Stimulated activated CD4-positive, alpha-beta T cell treated with anti-CD3 and anti-CD28 coated beads, Interleukin-4, amount 100 ng/mL, for 24 hours (primary cell): ENCODE measurements at regions not wholly inside any gene's neighbourhood (a gene's known extent, or its start where the extent isn't known, plus 50 kb on each side); places are given as distances from the start of the nearest gene placed in this dataset.
"Not testable (repeated sequence)": the region's sequence is repeated elsewhere in the genome, so short reads cannot be mapped to it uniquely, and the experiment has no call there.

Source experiments
- DNase-seq: peaks from one replicate; pipeline ENCODE4 v3.0.0-alpha.2; 2020

- DNase-seq: not testable (repeated sequence)
Observed at GRCh38 chr12:9407425-9407748, 199.2 kb upstream of the PZP start.

- no peak for DNase-seq
Observed at GRCh38 chr12:9406564-9407424, 198.6 kb upstream of the PZP start.

- DNase-seq: no peak
Observed at GRCh38 chr12:9405886-9406563, 197.8 kb upstream of the PZP start.

GRCh38 chr12:9404469-9405260, 196.5 kb upstream of the PZP start:
- DNase-seq: no peak

- no peak for DNase-seq
Observed at GRCh38 chr12:9404031-9404430, 195.8 kb upstream of the PZP start.

GRCh38 chr12:9402432-9403040, 194.3 kb upstream of the PZP start:
- DNase-seq: not testable (repeated sequence)

GRCh38 chr12:9396367-9396766, 188.2 kb upstream of the PZP start:
- not testable (repeated sequence) for DNase-seq

- not testable (repeated sequence) for DNase-seq
Observed at GRCh38 chr12:9395220-9395619, 187.0 kb upstream of the PZP start.

GRCh38 chr12:9392842-9393241, 184.6 kb upstream of the PZP start:
- DNase-seq: no peak

GRCh38 chr12:9391815-9392214, 183.6 kb upstream of the PZP start:
- no peak for DNase-seq

- no peak for DNase-seq
Observed at GRCh38 chr12:9390761-9391160, 182.6 kb upstream of the PZP start.

GRCh38 chr12:9389796-9390195, 181.6 kb upstream of the PZP start:
- DNase-seq: no peak

- DNase-seq: no peak
Observed at GRCh38 chr12:9388379-9388778, 180.2 kb upstream of the PZP start.

GRCh38 chr12:9387450-9387849, 179.3 kb upstream of the PZP start:
- no peak for DNase-seq

GRCh38 chr12:9383585-9383984, 175.4 kb upstream of the PZP start:
- DNase-seq: no peak

- DNase-seq: no peak
Observed at GRCh38 chr12:9381619-9382018, 173.4 kb upstream of the PZP start.

GRCh38 chr12:9380650-9381049, 172.5 kb upstream of the PZP start:
- no peak for DNase-seq

GRCh38 chr12:9379023-9379742, 171.0 kb upstream of the PZP start:
- no peak for DNase-seq

GRCh38 chr12:9378430-9378835, 170.2 kb upstream of the PZP start:
- no peak for DNase-seq

GRCh38 chr12:9372202-9372601, 164.0 kb upstream of the PZP start:
- DNase-seq: no peak

GRCh38 chr12:9367828-9368227, 159.6 kb upstream of the PZP start:
- DNase-seq: no peak

GRCh38 chr12:9367201-9367600, 159.0 kb upstream of the PZP start:
- DNase-seq: no peak

GRCh38 chr12:9365296-9365695, 157.1 kb upstream of the PZP start:
- DNase-seq: no peak
